Loucy (cell line): ENCODE measurements at regions not wholly inside any gene's neighbourhood (a gene's known extent, or its start where the extent isn't known, plus 50 kb on each side); places are given as distances from the start of the nearest gene placed in this dataset.

ENCODE experiments used
- CTCF ChIP-seq: fragments of 200-600 bp; sonication (generic); conservative IDR thresholded peaks from 2 replicates; pipeline ENCODE4 v1.5.1; 2014; ENCODE audit warnings: mild to moderate bottlenecking, antibody characterized with exemption, low read length
- EZH2phosphoT487 ChIP-seq: fragments of 200-600 bp; IDR thresholded peaks from 2 replicates; pipeline ENCODE4 v1.6.1; 2018; ENCODE audit warnings: antibody characterized with exemption, mild to moderate bottlenecking, moderate library complexity, borderline replicate concordance

GRCh38 chr1:93770640-93771039 lies 89.0 kb upstream of the BCAR3 start:
- TF ChIP-seq CTCF, result no peak
- TF ChIP-seq EZH2phosphoT487, result no peak
